Left ventricle myocardium inferior (tissue), 1 donor: ENCODE measurements at regions not wholly inside any gene's neighbourhood (a gene's known extent, or its start where the extent isn't known, plus 50 kb on each side); places are given as distances from the start of the nearest gene placed in this dataset.
"Not testable (repeated sequence)": the region's sequence is repeated elsewhere in the genome, so short reads cannot be mapped to it uniquely, and the experiment has no call there.

ENCODE experiments used
- DNase-seq: peaks from one replicate; pipeline ENCODE4 v3.0.0-alpha.2; 2020
- H3K27ac ChIP-seq: fragments of 200-600 bp; replicated peaks from 2 replicates; pipeline ENCODE4 v1.8.0; 2021
- H3K27me3 ChIP-seq: fragments of 200-600 bp; 2 replicates; pipeline ENCODE4 v1.8.0; 2021; ENCODE audit warnings: low read depth
- H3K36me3 ChIP-seq: fragments of 200-600 bp; 2 replicates; pipeline ENCODE4 v1.8.0; 2021
- H3K4me1 ChIP-seq: fragments of 200-600 bp; 2 replicates; pipeline ENCODE4 v1.8.0; 2021
- H3K4me3 ChIP-seq: fragments of 200-600 bp; 2 replicates; pipeline ENCODE4 v1.8.0; 2021; ENCODE audit warnings: mild to moderate bottlenecking, moderate library complexity
- H3K9me3 ChIP-seq: fragments of 200-600 bp; replicated peaks from 2 replicates; pipeline ENCODE4 v1.8.0; 2021
- intact Hi-C: fragments of 100-400 bp; cut with micrococcal nuclease; formaldehyde crosslinking; loops from one replicate; pipeline ENCODE4 v1.11.0; 2022
- TF ChIP-seq, protein P1 (sequence below): fragments of 200-600 bp; IDR thresholded peaks from 2 replicates; pipeline ENCODE4 v1.8.0; 2021; ENCODE audit warnings: antibody characterized with exemption, mild to moderate bottlenecking, borderline replicate concordance
- donor health status: DM: no; HTN: yes; CAD: no; lungs with severe emphysema.

DNA sequence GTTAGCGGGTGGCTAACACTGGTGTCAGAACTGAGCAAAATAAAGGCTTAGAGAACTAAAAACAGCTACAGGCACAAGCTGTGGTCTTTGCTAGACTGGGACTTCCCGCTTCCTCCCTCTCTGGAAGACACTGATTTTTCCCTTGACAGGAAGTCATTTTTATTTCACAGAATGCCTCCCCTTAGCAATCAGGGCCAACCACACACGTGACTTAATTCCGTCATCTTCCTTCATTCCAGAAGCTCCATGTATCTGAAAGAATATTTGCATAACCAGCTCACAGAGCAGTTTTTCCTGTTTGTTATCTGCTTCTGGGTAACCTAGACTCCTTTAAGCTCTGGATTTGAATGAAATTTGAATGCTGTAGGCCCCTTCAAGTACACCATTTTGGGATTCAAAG is 327.5 kb upstream of the FRG1 start:
- DNase-seq = no peak
- TF ChIP-seq, protein P1, sequence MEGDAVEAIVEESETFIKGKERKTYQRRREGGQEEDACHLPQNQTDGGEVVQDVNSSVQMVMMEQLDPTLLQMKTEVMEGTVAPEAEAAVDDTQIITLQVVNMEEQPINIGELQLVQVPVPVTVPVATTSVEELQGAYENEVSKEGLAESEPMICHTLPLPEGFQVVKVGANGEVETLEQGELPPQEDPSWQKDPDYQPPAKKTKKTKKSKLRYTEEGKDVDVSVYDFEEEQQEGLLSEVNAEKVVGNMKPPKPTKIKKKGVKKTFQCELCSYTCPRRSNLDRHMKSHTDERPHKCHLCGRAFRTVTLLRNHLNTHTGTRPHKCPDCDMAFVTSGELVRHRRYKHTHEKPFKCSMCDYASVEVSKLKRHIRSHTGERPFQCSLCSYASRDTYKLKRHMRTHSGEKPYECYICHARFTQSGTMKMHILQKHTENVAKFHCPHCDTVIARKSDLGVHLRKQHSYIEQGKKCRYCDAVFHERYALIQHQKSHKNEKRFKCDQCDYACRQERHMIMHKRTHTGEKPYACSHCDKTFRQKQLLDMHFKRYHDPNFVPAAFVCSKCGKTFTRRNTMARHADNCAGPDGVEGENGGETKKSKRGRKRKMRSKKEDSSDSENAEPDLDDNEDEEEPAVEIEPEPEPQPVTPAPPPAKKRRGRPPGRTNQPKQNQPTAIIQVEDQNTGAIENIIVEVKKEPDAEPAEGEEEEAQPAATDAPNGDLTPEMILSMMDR = no peak
- no peaks in the 10 kb centered on the region for H3K9me3 ChIP-seq
- no peaks in the 10 kb centered on the region for H3K4me1 ChIP-seq
- no peak overlapping the region for H3K27ac ChIP-seq
- intact Hi-C loops = no loop called here
- no peaks in the 10 kb centered on the region for H3K27me3 ChIP-seq
- no peak overlapping the region for H3K4me3 ChIP-seq
- no peaks in the 10 kb centered on the region for H3K36me3 ChIP-seq

DNA sequence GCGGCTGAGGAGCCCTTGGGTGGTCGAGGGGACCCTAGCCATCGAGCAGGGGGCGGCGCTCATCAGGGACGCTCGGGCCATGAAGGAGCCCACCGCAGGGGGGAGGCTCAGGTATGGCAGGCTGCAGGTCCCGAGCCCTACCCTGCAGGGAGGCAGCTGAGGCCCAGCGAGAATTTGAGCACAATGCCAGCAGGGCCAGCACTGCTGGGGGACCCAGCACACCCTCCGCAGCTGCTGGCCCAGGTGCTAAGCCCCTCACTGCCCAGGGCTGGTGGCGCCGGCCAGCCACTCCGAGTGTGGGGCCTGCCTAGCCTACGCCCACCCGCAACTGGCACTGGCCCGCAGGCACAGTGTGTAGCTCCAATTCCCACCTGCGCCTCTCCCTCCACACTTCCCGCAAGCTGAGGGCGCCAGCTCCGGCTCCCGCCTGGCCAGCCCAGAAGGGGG is 325.4 kb upstream of the FRG1 start:
- Histone ChIP-seq H3K9me3 (no peaks in the 10 kb centered on the region), H3K4me1 (no peaks in the 10 kb centered on the region), H3K4me3 (no peak overlapping the region), H3K27ac (no peak overlapping the region), H3K36me3 (no peaks in the 10 kb centered on the region), H3K27me3 (no peaks in the 10 kb centered on the region)
- TF ChIP-seq, protein P1 = no peak
- DNase-seq = no peak
- intact Hi-C loops = no loop called here

DNA sequence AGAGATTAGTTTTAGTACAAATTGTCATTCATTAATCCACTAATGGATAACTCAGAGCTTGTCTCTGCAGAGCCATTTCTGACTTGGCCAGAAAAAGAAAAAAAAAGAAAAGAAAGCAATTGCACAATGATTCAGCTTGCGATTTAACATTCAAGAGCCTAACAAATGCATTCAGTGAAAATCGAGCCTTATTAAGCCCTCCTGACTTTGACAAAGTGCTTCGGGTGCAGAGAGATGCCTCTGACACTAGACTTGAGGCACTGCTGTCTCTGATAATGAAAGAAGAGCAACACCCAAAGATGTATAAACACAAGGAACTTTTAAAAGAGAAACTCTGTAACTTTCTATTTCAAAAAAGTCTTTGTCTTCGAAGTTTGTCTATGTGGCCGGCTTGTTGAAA is 322.9 kb upstream of the FRG1 start:
- intact Hi-C loops, H3K4me1 ChIP-seq, H3K9me3 ChIP-seq, H3K27ac ChIP-seq, H3K4me3 ChIP-seq, H3K27me3 ChIP-seq, DNase-seq, H3K36me3 ChIP-seq: not testable (repeated sequence)

DNA sequence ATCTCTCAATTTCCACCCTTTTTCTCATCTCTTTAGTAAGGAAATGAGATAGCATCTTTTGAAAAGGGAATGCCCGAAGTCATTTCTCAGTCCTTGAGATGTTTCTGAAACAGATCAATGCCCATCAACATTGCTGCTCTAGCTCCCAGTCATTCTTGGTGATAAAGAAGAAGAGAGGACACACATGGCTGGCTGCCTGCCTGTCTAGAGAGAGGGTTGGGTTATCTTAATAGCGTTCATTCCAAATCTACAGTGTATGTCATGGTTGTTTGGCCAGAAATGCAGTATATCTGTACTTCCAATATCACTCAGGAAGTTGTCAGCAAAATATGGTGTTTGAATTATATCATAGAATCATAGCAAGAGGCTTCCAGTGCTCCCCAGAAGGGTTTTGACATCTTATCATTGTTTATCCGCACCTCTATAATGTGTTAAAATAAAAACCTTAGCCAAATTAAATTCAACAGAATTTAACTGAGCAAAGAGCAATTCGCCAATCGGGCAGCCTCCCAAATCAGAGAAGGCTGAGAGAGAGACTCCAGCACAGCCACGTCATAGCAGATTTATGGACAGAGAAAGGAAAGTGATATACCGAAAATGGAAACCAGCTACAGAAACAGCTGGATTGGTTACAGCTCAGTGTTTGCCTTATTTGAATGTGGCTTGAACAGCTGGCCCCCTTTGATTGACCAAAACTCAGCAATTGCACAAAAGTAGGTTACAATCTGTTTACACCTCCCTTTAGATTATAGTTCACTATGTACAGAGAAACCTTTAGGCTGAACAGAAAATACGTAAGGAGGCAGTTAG is 321.0 kb upstream of the FRG1 start:
- H3K27ac ChIP-seq, intact Hi-C loops, H3K4me1 ChIP-seq, H3K36me3 ChIP-seq, H3K4me3 ChIP-seq, DNase-seq, H3K27me3 ChIP-seq, H3K9me3 ChIP-seq: not testable (repeated sequence)

DNA sequence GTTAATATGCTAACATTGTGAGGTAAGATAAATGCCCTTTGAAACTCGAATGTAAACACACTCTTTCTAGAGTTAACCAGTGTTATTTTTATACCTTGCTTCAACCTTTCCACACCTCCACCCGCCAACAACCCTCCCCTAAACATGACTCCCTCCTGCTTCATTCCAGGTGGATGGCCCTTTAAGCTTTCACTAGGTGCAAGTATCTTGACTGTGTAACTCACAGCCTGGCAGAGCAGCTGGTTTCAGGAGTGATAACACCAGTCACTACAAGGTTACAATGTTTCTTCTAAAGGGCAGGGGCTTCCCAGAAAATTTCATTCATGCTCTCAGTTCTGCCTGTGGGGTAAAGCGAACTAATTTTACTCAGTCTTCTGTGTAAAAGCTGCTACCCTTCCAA is 318.1 kb upstream of the FRG1 start:
- DNase-seq, H3K36me3 ChIP-seq, H3K9me3 ChIP-seq, H3K27me3 ChIP-seq, H3K27ac ChIP-seq, H3K4me1 ChIP-seq, H3K4me3 ChIP-seq, intact Hi-C loops: not testable (repeated sequence)

DNA sequence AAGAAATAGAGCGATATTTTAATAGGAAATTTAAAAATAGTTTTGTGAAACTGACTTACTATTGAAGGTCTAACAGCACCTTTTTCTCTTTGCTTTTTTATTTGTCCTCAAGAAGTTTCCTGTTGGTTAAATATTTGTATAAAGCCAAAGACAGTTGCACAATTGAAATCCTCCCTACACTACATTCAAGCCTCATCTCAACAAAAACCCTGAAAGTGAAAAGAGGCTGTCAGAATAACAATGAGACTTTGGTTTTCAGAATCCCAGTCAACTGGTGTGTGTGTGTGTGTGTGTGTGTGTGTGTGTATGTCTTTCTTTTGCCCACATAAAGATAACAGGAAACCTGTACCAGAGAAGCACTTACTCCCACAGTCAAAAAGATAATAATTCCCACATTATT is 313.6 kb upstream of the FRG1 start:
- DNase-seq, H3K27me3 ChIP-seq, H3K4me3 ChIP-seq, H3K36me3 ChIP-seq, intact Hi-C loops, H3K4me1 ChIP-seq, H3K9me3 ChIP-seq, H3K27ac ChIP-seq: not testable (repeated sequence)

DNA sequence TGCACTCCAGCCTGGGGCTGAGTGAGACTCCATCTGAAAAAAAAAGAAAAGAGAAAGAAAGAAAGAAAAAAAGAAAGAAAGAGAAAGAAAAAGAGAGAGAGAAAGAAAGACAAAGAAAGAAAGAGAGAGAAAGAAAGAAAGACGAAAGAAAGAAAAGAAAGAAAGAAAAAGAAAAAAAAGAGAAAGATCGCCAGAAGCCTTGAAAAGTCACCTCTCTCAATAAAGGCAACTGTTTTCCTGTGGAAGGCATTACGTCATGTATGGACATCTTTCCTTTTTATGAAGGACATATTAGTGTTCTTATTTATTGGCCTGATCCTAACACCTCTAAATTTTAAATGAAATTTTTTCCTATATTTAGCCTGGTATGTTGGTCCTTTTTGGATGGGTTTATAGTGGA is 310.9 kb upstream of the FRG1 start:
- H3K27ac ChIP-seq, intact Hi-C loops, H3K4me1 ChIP-seq, H3K36me3 ChIP-seq, H3K27me3 ChIP-seq, DNase-seq, H3K9me3 ChIP-seq, H3K4me3 ChIP-seq: not testable (repeated sequence)

DNA sequence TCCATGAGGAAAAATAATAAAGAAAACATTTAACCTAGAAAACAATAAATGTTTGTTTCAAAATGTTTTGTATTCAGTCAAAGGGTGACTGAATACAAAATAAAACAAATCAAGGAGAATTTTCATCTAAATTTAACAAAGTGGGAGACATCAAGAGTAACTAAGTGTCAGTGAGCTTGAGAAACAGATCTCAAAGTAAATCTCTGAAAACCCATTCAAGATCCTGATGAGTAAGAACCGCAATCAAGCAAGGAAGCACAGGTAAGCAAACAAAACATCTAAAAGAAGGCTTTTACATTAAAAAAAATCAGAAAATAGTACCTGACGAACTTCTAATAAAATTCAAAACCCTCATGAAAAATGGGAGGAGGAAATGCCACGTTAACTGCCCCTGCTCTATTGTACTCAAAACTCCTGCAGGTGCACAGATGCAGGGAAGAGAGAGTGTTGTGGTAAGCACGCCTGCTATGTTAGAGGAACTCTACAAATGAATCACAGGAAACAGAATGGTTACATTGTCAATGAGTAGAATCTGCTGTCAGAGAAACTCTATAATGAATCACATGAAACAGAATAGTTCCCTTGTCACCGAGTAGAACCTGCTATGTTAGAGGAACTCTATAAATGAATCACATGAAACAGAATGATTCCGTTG is 309.6 kb upstream of the FRG1 start:
- H3K4me1 ChIP-seq, H3K27ac ChIP-seq, H3K36me3 ChIP-seq, intact Hi-C loops, H3K9me3 ChIP-seq, H3K27me3 ChIP-seq, DNase-seq, H3K4me3 ChIP-seq: not testable (repeated sequence)

DNA sequence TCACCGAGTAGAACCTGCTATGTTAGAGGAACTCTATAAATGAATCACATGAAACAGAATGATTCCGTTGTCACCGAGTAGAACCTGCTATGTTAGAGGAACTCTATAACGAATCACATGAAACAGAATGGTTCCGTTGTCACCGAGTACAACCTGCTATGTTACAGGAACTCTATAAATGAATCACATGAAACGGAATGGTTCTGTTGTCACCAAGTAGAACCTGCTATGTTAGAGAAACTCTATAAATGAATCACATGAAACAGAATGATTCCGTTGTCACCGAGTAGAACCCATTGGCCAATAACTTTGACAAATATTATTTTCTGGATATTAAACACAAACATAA is 309.1 kb upstream of the FRG1 start:
- H3K4me1 ChIP-seq, H3K9me3 ChIP-seq, DNase-seq, intact Hi-C loops, H3K36me3 ChIP-seq, H3K27ac ChIP-seq, H3K27me3 ChIP-seq, H3K4me3 ChIP-seq: not testable (repeated sequence)

DNA sequence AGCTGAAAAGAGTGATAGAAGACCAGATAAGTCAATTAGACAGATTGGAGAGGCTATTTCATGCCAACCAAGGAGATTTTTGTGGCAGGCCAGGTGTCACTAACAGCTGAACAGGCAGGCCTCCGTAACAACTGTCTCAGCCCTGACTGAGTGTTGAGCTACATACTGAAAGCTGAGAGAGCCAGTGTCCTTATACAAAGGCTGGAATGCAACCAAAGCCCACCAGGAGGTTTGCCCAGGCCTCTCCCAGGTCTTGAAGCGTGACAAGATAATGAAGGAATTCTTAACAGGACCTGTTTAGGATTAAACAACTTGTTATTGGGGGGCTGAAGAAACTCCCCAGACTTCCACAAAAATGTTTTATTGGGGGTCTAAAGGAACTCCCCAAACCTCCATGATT is 290.2 kb upstream of the FRG1 start:
- DNase-seq, H3K4me3 ChIP-seq, H3K4me1 ChIP-seq, H3K27me3 ChIP-seq, H3K9me3 ChIP-seq, H3K36me3 ChIP-seq, intact Hi-C loops, H3K27ac ChIP-seq: not testable (repeated sequence)

DNA sequence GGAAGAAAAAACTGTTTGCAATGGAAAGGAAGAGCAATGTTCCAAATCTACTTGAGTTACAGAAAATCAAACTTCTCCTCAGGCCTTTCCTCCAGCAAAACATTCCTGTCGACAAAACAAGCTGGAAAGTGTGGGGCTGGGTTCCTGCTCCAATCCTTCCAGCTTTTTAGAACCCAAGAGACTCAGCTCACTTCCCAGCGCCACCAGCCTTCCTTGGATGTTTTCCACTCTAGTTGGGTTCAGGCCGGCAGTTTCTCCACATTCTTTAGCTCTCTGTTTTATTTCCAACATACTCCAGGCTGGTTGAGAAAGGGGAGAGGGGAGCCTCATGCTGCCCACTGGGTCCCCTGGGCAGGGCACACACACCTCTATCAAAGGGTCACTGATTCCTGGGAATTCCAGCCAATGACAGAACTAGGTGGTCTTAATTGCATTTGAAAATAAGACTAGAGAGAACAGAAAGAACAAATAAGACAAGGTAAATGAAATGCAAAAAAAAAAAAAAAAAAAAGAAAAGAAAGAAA is 287.5 kb upstream of the FRG1 start:
- DNase-seq, intact Hi-C loops: not testable (repeated sequence)

DNA sequence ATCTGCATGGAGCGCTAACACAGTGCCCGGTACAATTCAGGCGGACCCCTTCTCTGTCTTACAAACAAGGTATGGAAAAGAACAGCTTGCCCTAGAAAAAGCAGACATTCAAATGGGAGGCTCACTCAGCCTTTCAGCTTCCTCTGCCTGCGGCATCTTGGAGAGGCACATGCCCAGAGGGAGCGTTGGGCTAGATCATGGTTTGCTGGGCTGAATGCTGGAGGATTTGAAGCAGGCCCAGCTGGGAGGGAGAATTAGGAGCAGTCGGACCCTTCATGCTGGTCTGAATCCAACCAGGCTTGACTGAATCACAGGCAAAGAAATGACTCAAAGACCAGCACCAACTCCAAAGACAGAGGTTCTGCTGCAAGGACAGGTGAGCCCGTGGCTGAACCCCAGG is 286.7 kb upstream of the FRG1 start:
- intact Hi-C loops, H3K4me1 ChIP-seq, DNase-seq, H3K27me3 ChIP-seq, H3K27ac ChIP-seq, H3K9me3 ChIP-seq, H3K4me3 ChIP-seq, H3K36me3 ChIP-seq: not testable (repeated sequence)

More for the DNA sequence above, 287.5 kb upstream of the FRG1 start:
- not testable (repeated sequence) for H3K4me3 ChIP-seq, H3K9me3 ChIP-seq, H3K4me1 ChIP-seq, H3K36me3 ChIP-seq, H3K27ac ChIP-seq, H3K27me3 ChIP-seq
